ENCODE measurements at regions not wholly inside any gene's neighbourhood (a gene's known extent, or its start where the extent isn't known, plus 50 kb on each side); places are given as distances from the start of the nearest gene placed in this dataset.
"Not testable (repeated sequence)": the region's sequence is repeated elsewhere in the genome, so short reads cannot be mapped to it uniquely, and the experiment has no call there.

GRCh38 chr10:108957681-108958080 lies 965.6 kb downstream of the XPNPEP1 start:
- H3K4me3 Mint-ChIP-seq = no peak overlapping the region
- H3K27ac Mint-ChIP-seq = no peak overlapping the region
- DNase-seq = no peak
- CTCF ChIA-PET = no interaction called here
- H3K27me3 Mint-ChIP-seq = no peaks in the 10 kb centered on the region
- no peaks in the 10 kb centered on the region for H3K36me3 Mint-ChIP-seq
- H3K4me1 Mint-ChIP-seq = no peaks in the 10 kb centered on the region
- ATAC-seq = no peak
- peaks cover 2% of the 10 kb centered on the region for H3K9me3 Mint-ChIP-seq (ENCODE audit: low read depth)

- Mint-ChIP-seq H3K27me3 (no peaks in the 10 kb centered on the region), H3K36me3 (no peaks in the 10 kb centered on the region), H3K27ac (no peak overlapping the region), H3K4me3 (no peak overlapping the region), H3K4me1 (no peaks in the 10 kb centered on the region), H3K9me3 (ENCODE audit: low read depth) (peaks cover 5% of the 10 kb centered on the region)
- CTCF ChIA-PET = no interaction called here
- ATAC-seq (no peak), DNase-seq (no peak)
These were observed 967.2 kb downstream of the XPNPEP1 start for GRCh38 chr10:108956149-108956548.

- H3K36me3 Mint-ChIP-seq, H3K27me3 Mint-ChIP-seq, CTCF ChIA-PET, DNase-seq, H3K4me1 Mint-ChIP-seq, ATAC-seq, H3K4me3 Mint-ChIP-seq, H3K27ac Mint-ChIP-seq: not testable (repeated sequence)
- peaks cover 11% of the 10 kb centered on the region for H3K9me3 Mint-ChIP-seq (ENCODE audit: low read depth)
These were observed 1003.3 kb downstream of the XPNPEP1 start for GRCh38 chr10:108920029-108920428.

- CTCF ChIA-PET = no interaction called here
- H3K27me3 Mint-ChIP-seq = peaks cover 2% of the 10 kb centered on the region
- no peak overlapping the region for H3K27ac Mint-ChIP-seq
These were observed 1010.0 kb downstream of the XPNPEP1 start for GRCh38 chr10:108913300-108913699.

GRCh38 chr10:108911814-108912541 lies 1011.3 kb downstream of the XPNPEP1 start:
- Mint-ChIP-seq H3K36me3 (no peaks in the 10 kb centered on the region), H3K27ac (no peak overlapping the region), H3K4me1 (no peaks in the 10 kb centered on the region), H3K27me3 (peaks cover 2% of the 10 kb centered on the region), H3K9me3 (ENCODE audit: low read depth) (peaks cover 2% of the 10 kb centered on the region), H3K4me3 (no peak overlapping the region)
- ATAC-seq (no peak), DNase-seq (no peak)
- CTCF ChIA-PET = no interaction called here

More at GRCh38 chr10:108913300-108913699, 1010.0 kb downstream of the XPNPEP1 start:
- DNase-seq (no peak), ATAC-seq (no peak)
- H3K4me3 Mint-ChIP-seq = no peak overlapping the region
- no peaks in the 10 kb centered on the region for H3K4me1 Mint-ChIP-seq
- H3K36me3 Mint-ChIP-seq = no peaks in the 10 kb centered on the region
- no peaks in the 10 kb centered on the region for H3K9me3 Mint-ChIP-seq (ENCODE audit: low read depth)

GRCh38 chr10:108908096-108908495 lies 1015.2 kb downstream of the XPNPEP1 start:
- ATAC-seq = no peak
- no peak for DNase-seq
- peaks cover 2% of the 10 kb centered on the region for H3K27me3 Mint-ChIP-seq
- no peaks in the 10 kb centered on the region for H3K4me1 Mint-ChIP-seq
- no peak overlapping the region for H3K27ac Mint-ChIP-seq
- no peaks in the 10 kb centered on the region for H3K36me3 Mint-ChIP-seq
- peaks cover 2% of the 10 kb centered on the region for H3K9me3 Mint-ChIP-seq (ENCODE audit: low read depth)
- CTCF ChIA-PET = no interaction called here
- no peak overlapping the region for H3K4me3 Mint-ChIP-seq

GRCh38 chr10:108905821-108906220 lies 1017.5 kb downstream of the XPNPEP1 start:
- DNase-seq = no peak
- Mint-ChIP-seq H3K4me1 (no peaks in the 10 kb centered on the region), H3K4me3 (no peak overlapping the region), H3K27ac (no peak overlapping the region), H3K9me3 (ENCODE audit: low read depth) (peaks cover 4% of the 10 kb centered on the region), H3K27me3 (no peaks in the 10 kb centered on the region), H3K36me3 (no peaks in the 10 kb centered on the region)
- no peak for ATAC-seq
- CTCF ChIA-PET = no interaction called here

- H3K4me1 Mint-ChIP-seq = no peaks in the 10 kb centered on the region
- H3K4me3 Mint-ChIP-seq = no peak overlapping the region
- no peak for DNase-seq
- no peak overlapping the region for H3K27ac Mint-ChIP-seq
- no peak for ATAC-seq
- peaks cover 4% of the 10 kb centered on the region for H3K9me3 Mint-ChIP-seq (ENCODE audit: low read depth)
- CTCF ChIA-PET = no interaction called here
- H3K36me3 Mint-ChIP-seq = no peaks in the 10 kb centered on the region
- no peaks in the 10 kb centered on the region for H3K27me3 Mint-ChIP-seq
These were observed 1018.1 kb downstream of the XPNPEP1 start for GRCh38 chr10:108905171-108905570.

- Mint-ChIP-seq H3K9me3 (ENCODE audit: low read depth) (peaks cover 6% of the 10 kb centered on the region), H3K27me3 (no peaks in the 10 kb centered on the region), H3K27ac (no peak overlapping the region), H3K36me3 (no peaks in the 10 kb centered on the region), H3K4me3 (no peak overlapping the region), H3K4me1 (no peaks in the 10 kb centered on the region)
- DNase-seq (no peak), ATAC-seq (no peak)
- CTCF ChIA-PET = no interaction called here
These were observed 1019.0 kb downstream of the XPNPEP1 start for GRCh38 chr10:108904163-108904838.

GRCh38 chr10:108902619-108903285 lies 1020.6 kb downstream of the XPNPEP1 start:
- CTCF ChIA-PET = no interaction called here
- H3K36me3 Mint-ChIP-seq = no peaks in the 10 kb centered on the region
- DNase-seq = no peak

GRCh38 chr10:108901781-108902618 lies 1021.3 kb downstream of the XPNPEP1 start:
- no peak overlapping the region for H3K27ac Mint-ChIP-seq
- H3K9me3 Mint-ChIP-seq (ENCODE audit: low read depth) = peaks cover 6% of the 10 kb centered on the region
- no peaks in the 10 kb centered on the region for H3K4me1 Mint-ChIP-seq
- ATAC-seq = no peak
- H3K27me3 Mint-ChIP-seq = no peaks in the 10 kb centered on the region
- H3K36me3 Mint-ChIP-seq = no peaks in the 10 kb centered on the region
- CTCF ChIA-PET = no interaction called here
- H3K4me3 Mint-ChIP-seq = no peak overlapping the region
- DNase-seq = no peak

More at GRCh38 chr10:108902619-108903285, 1020.6 kb downstream of the XPNPEP1 start:
- no peak overlapping the region for H3K27ac Mint-ChIP-seq
- peaks cover 8% of the 10 kb centered on the region for H3K9me3 Mint-ChIP-seq (ENCODE audit: low read depth)
- H3K4me3 Mint-ChIP-seq = no peak overlapping the region
- no peaks in the 10 kb centered on the region for H3K27me3 Mint-ChIP-seq
- no peak for ATAC-seq
- H3K4me1 Mint-ChIP-seq = no peaks in the 10 kb centered on the region

GRCh38 chr10:108899670-108900069 lies 1023.6 kb downstream of the XPNPEP1 start:
- DNase-seq (no peak), ATAC-seq (no peak)
- Mint-ChIP-seq H3K4me1 (no peaks in the 10 kb centered on the region), H3K27me3 (no peaks in the 10 kb centered on the region), H3K4me3 (no peak overlapping the region), H3K27ac (no peak overlapping the region), H3K36me3 (no peaks in the 10 kb centered on the region), H3K9me3 (ENCODE audit: low read depth) (peaks cover 9% of the 10 kb centered on the region)
- CTCF ChIA-PET = no interaction called here

Measured in activated CD8-positive, alpha-beta memory T cell treated with anti-CD3 and anti-CD28 coated beads, Interleukin-2, amount 10 ng/mL, durations not matched to agents 7 days and 5 days (primary cell).